ENCODE measurements at regions not wholly inside any gene's neighbourhood (a gene's known extent, or its start where the extent isn't known, plus 50 kb on each side); places are given as distances from the start of the nearest gene placed in this dataset.

DNA sequence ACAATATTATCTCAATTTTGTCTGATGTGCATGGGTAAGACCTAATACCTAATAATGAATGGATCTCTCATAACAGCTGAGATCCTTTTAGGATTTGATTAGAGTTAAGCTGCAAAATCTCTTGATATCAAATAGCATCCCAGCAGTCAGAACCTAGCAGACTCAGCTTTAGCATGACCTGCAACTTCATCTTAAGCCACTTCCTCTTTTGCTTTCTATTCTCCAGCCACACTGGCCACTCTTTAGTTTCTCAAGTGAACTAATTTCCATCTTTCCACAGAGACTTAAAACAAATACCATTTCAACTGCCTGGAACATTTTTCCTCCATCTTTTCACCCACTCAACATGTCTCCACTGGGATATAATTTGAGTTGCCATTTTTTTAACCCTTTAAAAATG lies 1251.6 kb upstream of the ZEB2 start:
- H3K27me3 ChIP-seq: no peaks in the 10 kb centered on the region
- H3K27ac ChIP-seq: no peak overlapping the region
- no peaks in the 10 kb centered on the region for H3K4me1 ChIP-seq (ENCODE audit: low read depth)
- DNase-seq (ENCODE audit: low read depth in 1 of 2, low spot score in 1 of 2): no peak
- no peaks in the 10 kb centered on the region for H3K9me3 ChIP-seq (ENCODE audit: low read depth)
- TF ChIP-seq, protein P1, sequence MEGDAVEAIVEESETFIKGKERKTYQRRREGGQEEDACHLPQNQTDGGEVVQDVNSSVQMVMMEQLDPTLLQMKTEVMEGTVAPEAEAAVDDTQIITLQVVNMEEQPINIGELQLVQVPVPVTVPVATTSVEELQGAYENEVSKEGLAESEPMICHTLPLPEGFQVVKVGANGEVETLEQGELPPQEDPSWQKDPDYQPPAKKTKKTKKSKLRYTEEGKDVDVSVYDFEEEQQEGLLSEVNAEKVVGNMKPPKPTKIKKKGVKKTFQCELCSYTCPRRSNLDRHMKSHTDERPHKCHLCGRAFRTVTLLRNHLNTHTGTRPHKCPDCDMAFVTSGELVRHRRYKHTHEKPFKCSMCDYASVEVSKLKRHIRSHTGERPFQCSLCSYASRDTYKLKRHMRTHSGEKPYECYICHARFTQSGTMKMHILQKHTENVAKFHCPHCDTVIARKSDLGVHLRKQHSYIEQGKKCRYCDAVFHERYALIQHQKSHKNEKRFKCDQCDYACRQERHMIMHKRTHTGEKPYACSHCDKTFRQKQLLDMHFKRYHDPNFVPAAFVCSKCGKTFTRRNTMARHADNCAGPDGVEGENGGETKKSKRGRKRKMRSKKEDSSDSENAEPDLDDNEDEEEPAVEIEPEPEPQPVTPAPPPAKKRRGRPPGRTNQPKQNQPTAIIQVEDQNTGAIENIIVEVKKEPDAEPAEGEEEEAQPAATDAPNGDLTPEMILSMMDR (IDR thresholded peaks at IDR 0.05; ENCODE audit: low read depth, low read length): no peak
- no peaks in the 10 kb centered on the region for H3K36me3 ChIP-seq
- no peak overlapping the region for H3K4me3 ChIP-seq

DNA sequence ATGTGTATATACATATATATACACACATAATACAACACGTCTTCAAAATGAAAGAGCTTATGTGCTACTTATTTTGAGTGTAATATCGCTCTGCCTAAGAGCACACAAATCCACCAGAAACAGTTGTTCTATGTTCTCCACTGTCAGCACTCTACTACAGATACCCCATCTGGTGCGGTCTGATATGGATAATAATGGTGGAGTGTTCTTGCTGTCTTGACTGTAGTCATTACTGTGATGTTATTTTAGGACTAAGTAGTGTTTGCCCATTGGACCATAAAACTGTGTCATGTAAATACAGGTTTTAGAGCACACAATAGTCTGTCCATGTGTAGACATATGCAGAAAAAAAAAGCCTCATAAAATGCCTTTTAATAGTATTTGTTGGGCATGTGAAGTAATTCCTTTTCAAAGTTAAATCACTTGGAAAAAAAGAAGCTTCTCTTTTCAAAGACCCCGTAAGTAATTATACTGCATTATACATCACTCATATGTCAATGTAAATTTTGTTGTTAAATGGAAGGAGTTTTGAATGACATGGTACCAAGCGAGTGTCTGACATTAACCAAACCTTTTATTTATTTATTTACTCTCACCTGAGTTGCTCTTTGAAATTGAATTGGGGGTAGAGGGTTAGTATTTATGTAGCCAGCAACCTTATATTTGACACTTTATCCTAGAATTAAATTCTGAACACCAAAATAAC lies 1249.2 kb upstream of the ZEB2 start:
- Histone ChIP-seq H3K4me3 (no peak overlapping the region), H3K4me1 (ENCODE audit: low read depth) (no peaks in the 10 kb centered on the region), H3K27me3 (no peaks in the 10 kb centered on the region), H3K9me3 (ENCODE audit: low read depth) (no peaks in the 10 kb centered on the region), H3K36me3 (no peaks in the 10 kb centered on the region), H3K27ac (no peak overlapping the region)
- DNase-seq (ENCODE audit: low read depth in 1 of 2, low spot score in 1 of 2): no peak
- TF ChIP-seq, protein P1 (IDR thresholded peaks at IDR 0.05; ENCODE audit: low read depth, low read length): no peak

DNA sequence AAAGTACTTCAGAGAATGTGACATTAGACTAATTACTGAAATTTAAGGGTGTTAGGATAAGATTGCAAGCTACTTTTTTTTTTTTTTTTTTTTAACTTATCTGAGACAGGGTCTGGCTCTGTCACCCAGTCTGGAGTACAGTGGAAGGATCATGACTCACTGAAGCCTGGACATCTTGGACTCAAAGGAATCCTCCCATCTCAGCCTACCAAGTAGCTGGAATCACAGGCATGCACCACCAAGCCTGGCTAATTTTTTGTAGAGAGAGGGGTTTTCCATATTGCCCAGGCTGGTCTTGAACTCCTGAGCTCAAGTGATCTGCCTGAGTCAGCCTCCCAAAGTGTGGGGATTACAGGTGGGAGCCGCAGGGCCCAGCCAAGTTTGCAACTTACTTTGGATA lies 1246.0 kb upstream of the ZEB2 start:
- no peaks in the 10 kb centered on the region for H3K36me3 ChIP-seq
- H3K9me3 ChIP-seq (ENCODE audit: low read depth): no peaks in the 10 kb centered on the region
- no peaks in the 10 kb centered on the region for H3K4me1 ChIP-seq (ENCODE audit: low read depth)
- H3K27me3 ChIP-seq: no peaks in the 10 kb centered on the region
- H3K4me3 ChIP-seq: no peak overlapping the region
- TF ChIP-seq, protein P1 (IDR thresholded peaks at IDR 0.05; ENCODE audit: low read depth, low read length): no peak
- no peak for DNase-seq (ENCODE audit: low read depth in 1 of 2, low spot score in 1 of 2)
- H3K27ac ChIP-seq: no peak overlapping the region

DNA sequence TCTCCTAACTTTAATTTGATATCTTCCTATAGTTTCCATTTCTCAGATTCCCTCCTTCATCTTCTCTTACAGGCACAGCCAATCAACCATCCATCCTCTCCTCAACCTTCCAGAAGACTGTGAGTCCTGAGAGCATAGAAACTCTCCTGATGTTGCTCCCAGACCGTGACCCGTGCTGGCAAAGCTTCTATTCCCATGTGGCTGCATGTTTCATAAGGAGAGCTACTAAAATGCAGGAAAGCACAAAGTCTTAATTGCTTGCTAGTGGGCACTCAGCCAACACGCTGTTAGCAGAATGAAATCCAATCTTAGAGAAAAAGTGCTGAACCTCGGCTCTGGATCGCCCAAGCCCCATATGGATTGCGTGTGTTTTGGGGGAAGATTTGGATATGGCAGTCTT lies 1244.7 kb upstream of the ZEB2 start:
- TF ChIP-seq, protein P1 (IDR thresholded peaks at IDR 0.05; ENCODE audit: low read depth, low read length): no peak
- no peak overlapping the region for H3K27ac ChIP-seq
- no peaks in the 10 kb centered on the region for H3K36me3 ChIP-seq
- DNase-seq (ENCODE audit: low read depth in 1 of 2, low spot score in 1 of 2): peak in 1 of 2 donors; percentile 78
- no peak overlapping the region for H3K4me3 ChIP-seq
- no peaks in the 10 kb centered on the region for H3K27me3 ChIP-seq
- no peaks in the 10 kb centered on the region for H3K4me1 ChIP-seq (ENCODE audit: low read depth)
- no peaks in the 10 kb centered on the region for H3K9me3 ChIP-seq (ENCODE audit: low read depth)

DNA sequence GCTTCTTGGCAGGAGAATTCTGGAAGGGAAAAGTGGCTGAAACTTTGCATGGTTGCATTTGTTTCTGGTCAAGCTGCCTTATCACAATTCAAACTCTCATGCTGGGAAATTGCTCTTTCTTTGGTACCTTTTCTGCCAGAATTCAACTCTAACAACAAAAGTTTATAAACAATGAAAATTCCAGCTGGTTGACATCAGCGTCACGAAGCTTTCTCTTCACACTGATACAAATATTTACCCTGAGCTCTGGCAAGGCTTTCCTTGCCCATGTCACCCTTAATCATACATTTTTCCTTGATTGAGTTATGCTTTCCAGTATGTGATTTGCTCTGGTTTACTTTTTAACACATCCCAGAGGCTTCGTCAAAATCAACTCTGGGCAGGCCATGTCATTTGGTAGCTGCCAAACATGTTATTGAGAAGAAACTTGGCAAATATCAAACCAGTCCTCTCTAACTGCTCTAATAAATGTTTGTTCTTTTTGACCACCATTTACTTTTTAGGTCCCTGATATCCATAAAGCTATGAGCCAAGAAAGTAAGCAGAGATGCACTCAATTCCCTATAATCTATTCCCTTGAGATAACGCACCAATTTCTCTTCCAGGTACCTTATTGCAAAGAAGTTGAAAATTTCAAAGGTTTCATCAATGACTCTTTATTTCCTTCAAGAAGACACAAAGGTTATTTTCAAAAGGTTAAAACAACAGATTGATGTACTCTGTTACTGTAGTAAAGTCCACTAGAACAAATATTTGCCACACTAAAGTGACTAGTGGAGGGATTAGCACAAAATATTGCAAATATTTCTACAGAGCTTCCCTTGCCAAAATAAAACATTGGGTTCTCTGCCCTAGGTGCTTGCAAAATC lies 1241.1 kb upstream of the ZEB2 start:
- DNase-seq (ENCODE audit: low read depth in 1 of 2, low spot score in 1 of 2): peak in 1 of 2 donors; percentile 86
- no peak overlapping the region for H3K27ac ChIP-seq

More for the DNA sequence above, 1241.1 kb upstream of the ZEB2 start:
- Histone ChIP-seq H3K4me1 (ENCODE audit: low read depth) (peaks cover 7% of the 10 kb centered on the region), H3K9me3 (ENCODE audit: low read depth) (no peaks in the 10 kb centered on the region), H3K27me3 (no peaks in the 10 kb centered on the region), H3K36me3 (no peaks in the 10 kb centered on the region), H3K4me3 (no peak overlapping the region)
- TF ChIP-seq, protein P1 (IDR thresholded peaks at IDR 0.05; ENCODE audit: low read depth, low read length): no peak
